Astrocyte (in vitro differentiated cells and primary cell): ENCODE measurements at regions not wholly inside any gene's neighbourhood (a gene's known extent, or its start where the extent isn't known, plus 50 kb on each side); places are given as distances from the start of the nearest gene placed in this dataset.

ENCODE experiments used
- DNase-seq: peaks from one replicate; pipeline ENCODE4 v3.0.0-alpha.2; 2010; ENCODE audit warnings: low read depth
- FAIRE-seq: peaks from 2 replicates; lab custom pipeline; 2011; peaks lifted over from hg19 to GRCh38; lab: Jason Lieb, UNC
- H2AFZ ChIP-seq: 2 replicates; pipeline ENCODE4 v1.6.0; 2012; ENCODE audit warnings: low read depth, low read length, inconsistent platforms
- H3K27ac ChIP-seq: 2 replicates; pipeline ENCODE4 v1.5.1; 2011; ENCODE audit warnings: low read depth, low read length, inconsistent platforms
- H3K27me3 ChIP-seq: 2 replicates; pipeline ENCODE4 v1.6.0; 2011; ENCODE audit warnings: low read length, inconsistent platforms; ENCODE audit not compliant: insufficient read depth
- H3K36me3 ChIP-seq: 2 replicates; pipeline ENCODE4 v1.5.1; 2011; ENCODE audit warnings: low read length, inconsistent platforms; ENCODE audit not compliant: insufficient read depth
- H3K4me1 ChIP-seq: 2 replicates; pipeline ENCODE4 v1.5.1; 2011; ENCODE audit warnings: low read length, inconsistent platforms; ENCODE audit not compliant: insufficient read depth
- H3K4me2 ChIP-seq: 2 replicates; pipeline ENCODE4 v1.6.0; 2012; ENCODE audit warnings: low read length, inconsistent platforms
- H3K4me3 ChIP-seq: 2 replicates; pipeline ENCODE4 v1.5.1; 2011; ENCODE audit warnings: low read depth, mild to moderate bottlenecking, low read length, inconsistent platforms; ENCODE audit not compliant: insufficient read depth
- H3K79me2 ChIP-seq: 2 replicates; pipeline ENCODE4 v1.6.0; 2012; ENCODE audit warnings: mild to moderate bottlenecking, low read length, inconsistent platforms; ENCODE audit not compliant: insufficient read depth
- H3K9ac ChIP-seq: 2 replicates; pipeline ENCODE4 v1.6.0; 2012; ENCODE audit warnings: mild to moderate bottlenecking, low read length, inconsistent platforms
- H3K9me3 ChIP-seq: 2 replicates; pipeline ENCODE4 v1.5.1; 2012; ENCODE audit warnings: low read depth, mild to moderate bottlenecking, low read length, inconsistent platforms; ENCODE audit not compliant: insufficient read depth
- H4K20me1 ChIP-seq: 2 replicates; pipeline ENCODE4 v1.6.0; 2012; ENCODE audit warnings: low read length, inconsistent platforms; ENCODE audit not compliant: insufficient read depth
- H3K27ac Mint-ChIP-seq: one replicate; pipeline ENCODE4 v1.8.0; 2021; ENCODE audit warnings: mild to moderate bottlenecking, mixed read lengths; ENCODE audit not compliant: unreplicated experiment
- H3K27me3 Mint-ChIP-seq: one replicate; pipeline ENCODE4 v1.8.0; 2021; ENCODE audit warnings: low read depth, mixed read lengths; ENCODE audit not compliant: unreplicated experiment
- H3K36me3 Mint-ChIP-seq: one replicate; pipeline ENCODE4 v1.8.0; 2021; ENCODE audit warnings: low read depth, mixed read lengths; ENCODE audit not compliant: unreplicated experiment
- H3K4me1 Mint-ChIP-seq: one replicate; pipeline ENCODE4 v1.8.0; 2021; ENCODE audit warnings: low read depth, mixed read lengths; ENCODE audit not compliant: unreplicated experiment
- H3K4me3 Mint-ChIP-seq: one replicate; pipeline ENCODE4 v1.8.0; 2021; ENCODE audit warnings: mild to moderate bottlenecking, moderate library complexity, mixed read lengths; ENCODE audit not compliant: unreplicated experiment
- H3K9me3 Mint-ChIP-seq: one replicate; pipeline ENCODE4 v1.8.0; 2021; ENCODE audit warnings: mild to moderate bottlenecking, mixed read lengths; ENCODE audit not compliant: unreplicated experiment
- EZH2 ChIP-seq: IDR thresholded peaks from 2 replicates; pipeline ENCODE4 v1.6.1; 2012; ENCODE audit warnings: mild to moderate bottlenecking, low read length, inconsistent platforms; ENCODE audit not compliant: insufficient read depth
- TF ChIP-seq, protein P1 (sequence below): IDR thresholded peaks from 2 replicates; pipeline ENCODE4 v1.5.1; 2011; ENCODE audit warnings: low read depth, mild to moderate bottlenecking, inconsistent platforms, low read length, moderate library complexity; ENCODE audit not compliant: insufficient read depth

DNA sequence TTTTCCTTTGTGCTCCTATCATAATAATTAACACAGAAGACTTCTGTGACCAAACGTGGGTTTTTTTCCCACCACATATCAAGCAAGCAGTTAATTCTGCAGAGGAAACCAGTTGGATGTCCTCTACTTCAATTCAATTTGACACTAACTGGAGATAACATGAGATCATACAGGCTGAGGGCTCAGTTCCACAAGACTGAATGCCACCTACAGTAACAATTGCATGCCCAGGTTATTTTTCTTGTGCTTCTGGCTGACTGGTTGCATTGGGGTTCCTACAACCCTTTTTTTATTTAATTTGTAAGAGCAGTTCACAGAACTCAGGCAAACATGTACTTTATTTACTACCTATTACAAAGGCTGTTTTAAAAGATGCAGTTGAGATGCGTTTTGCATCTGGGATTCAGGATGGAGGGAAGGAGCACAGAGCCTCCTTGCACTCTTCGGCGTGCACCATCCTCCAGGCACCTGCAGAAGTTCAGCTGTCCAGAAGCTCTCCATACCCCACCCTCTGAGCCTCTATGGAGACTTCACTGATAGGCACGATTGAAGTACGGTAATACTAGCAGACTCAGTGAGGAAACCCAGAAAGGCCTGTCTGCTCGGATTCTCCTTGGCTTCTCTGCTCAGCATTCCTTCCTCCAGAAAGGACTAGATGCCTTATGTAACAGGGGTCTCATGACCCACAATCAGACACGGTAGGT is 425.2 kb upstream of the CDH9 start:
- H3K27me3 ChIP-seq: no peaks in the 10 kb centered on the region
- H3K79me2 ChIP-seq: no peaks in the 10 kb centered on the region
- Mint-ChIP-seq H3K9me3 (no peaks in the 10 kb centered on the region), H3K36me3 (no peaks in the 10 kb centered on the region), H3K4me3 (no peak overlapping the region), H3K27ac (no peak overlapping the region), H3K4me1 (no peaks in the 10 kb centered on the region), H3K27me3 (no peaks in the 10 kb centered on the region)
- TF ChIP-seq, protein P1, sequence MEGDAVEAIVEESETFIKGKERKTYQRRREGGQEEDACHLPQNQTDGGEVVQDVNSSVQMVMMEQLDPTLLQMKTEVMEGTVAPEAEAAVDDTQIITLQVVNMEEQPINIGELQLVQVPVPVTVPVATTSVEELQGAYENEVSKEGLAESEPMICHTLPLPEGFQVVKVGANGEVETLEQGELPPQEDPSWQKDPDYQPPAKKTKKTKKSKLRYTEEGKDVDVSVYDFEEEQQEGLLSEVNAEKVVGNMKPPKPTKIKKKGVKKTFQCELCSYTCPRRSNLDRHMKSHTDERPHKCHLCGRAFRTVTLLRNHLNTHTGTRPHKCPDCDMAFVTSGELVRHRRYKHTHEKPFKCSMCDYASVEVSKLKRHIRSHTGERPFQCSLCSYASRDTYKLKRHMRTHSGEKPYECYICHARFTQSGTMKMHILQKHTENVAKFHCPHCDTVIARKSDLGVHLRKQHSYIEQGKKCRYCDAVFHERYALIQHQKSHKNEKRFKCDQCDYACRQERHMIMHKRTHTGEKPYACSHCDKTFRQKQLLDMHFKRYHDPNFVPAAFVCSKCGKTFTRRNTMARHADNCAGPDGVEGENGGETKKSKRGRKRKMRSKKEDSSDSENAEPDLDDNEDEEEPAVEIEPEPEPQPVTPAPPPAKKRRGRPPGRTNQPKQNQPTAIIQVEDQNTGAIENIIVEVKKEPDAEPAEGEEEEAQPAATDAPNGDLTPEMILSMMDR: no peak
- TF ChIP-seq EZH2: no peak
- no peak overlapping the region for H3K27ac ChIP-seq
- no peak overlapping the region for H3K9ac ChIP-seq
- H3K36me3 ChIP-seq: no peaks in the 10 kb centered on the region
- H4K20me1 ChIP-seq: no peaks in the 10 kb centered on the region
- H3K4me2 ChIP-seq: no peak overlapping the region
- no peak for FAIRE-seq
- no peak overlapping the region for H2AFZ ChIP-seq
- no peaks in the 10 kb centered on the region for H3K4me1 ChIP-seq
- H3K4me3 ChIP-seq: no peak overlapping the region
- no peak for DNase-seq
- no peaks in the 10 kb centered on the region for H3K9me3 ChIP-seq

DNA sequence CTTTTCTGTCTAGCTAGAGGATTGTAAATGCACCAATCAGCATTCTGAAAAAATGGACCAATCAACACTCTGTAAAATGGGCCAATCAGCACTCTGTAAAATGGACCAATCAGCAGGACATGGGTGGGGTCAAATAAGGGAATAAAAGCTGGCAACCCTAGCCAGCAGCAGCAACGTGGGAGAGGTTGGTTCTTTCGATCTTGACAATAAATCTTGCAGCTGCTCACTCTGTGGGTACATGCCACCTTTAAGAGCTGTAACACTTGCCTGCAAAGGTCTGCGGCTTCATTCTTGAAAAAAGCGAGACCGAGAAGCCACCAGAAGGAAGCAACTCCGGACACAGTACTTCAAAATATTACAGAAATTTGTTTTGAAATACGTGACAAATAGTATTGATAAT is 424.6 kb upstream of the CDH9 start:
- H4K20me1 ChIP-seq: no peaks in the 10 kb centered on the region
- no peaks in the 10 kb centered on the region for H3K27me3 Mint-ChIP-seq
- no peaks in the 10 kb centered on the region for H3K9me3 ChIP-seq
- no peak overlapping the region for H3K4me3 Mint-ChIP-seq
- no peak overlapping the region for H3K4me3 ChIP-seq
- no peak overlapping the region for H3K27ac ChIP-seq
- H3K9me3 Mint-ChIP-seq: no peaks in the 10 kb centered on the region
- no peaks in the 10 kb centered on the region for H3K4me1 Mint-ChIP-seq
- DNase-seq (no peak), FAIRE-seq (no peak)
- no peak for TF ChIP-seq EZH2
- TF ChIP-seq, protein P1: no peak
- H3K36me3 Mint-ChIP-seq: no peaks in the 10 kb centered on the region
- no peak overlapping the region for H3K9ac ChIP-seq
- H3K4me1 ChIP-seq: no peaks in the 10 kb centered on the region
- H3K27me3 ChIP-seq: no peaks in the 10 kb centered on the region
- no peaks in the 10 kb centered on the region for H3K79me2 ChIP-seq
- no peak overlapping the region for H2AFZ ChIP-seq
- H3K36me3 ChIP-seq: no peaks in the 10 kb centered on the region
- H3K27ac Mint-ChIP-seq: no peak overlapping the region
- no peak overlapping the region for H3K4me2 ChIP-seq

DNA sequence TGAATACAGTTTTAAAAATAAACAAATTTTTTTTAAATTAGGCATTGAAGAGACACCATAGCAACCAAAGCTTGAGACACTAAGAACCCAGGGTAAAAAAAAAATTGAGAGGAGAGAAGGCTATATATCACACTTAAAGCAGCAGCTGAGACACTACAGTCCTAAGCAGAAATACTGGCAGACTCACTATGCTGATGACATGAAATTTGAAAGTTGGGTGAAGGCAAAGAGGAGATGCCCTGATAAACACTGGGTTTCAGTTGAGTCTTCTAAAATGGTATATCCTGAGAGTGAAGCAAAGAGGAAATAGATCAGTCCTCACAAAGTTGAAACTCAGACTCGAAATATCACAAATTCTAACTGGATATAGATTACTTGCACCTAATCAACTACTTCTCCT is 419.9 kb upstream of the CDH9 start:
- no peak overlapping the region for H3K9ac ChIP-seq
- H3K36me3 ChIP-seq: no peaks in the 10 kb centered on the region
- H3K4me1 ChIP-seq: no peaks in the 10 kb centered on the region
- no peak for DNase-seq
- Mint-ChIP-seq H3K4me3 (no peak overlapping the region), H3K36me3 (no peaks in the 10 kb centered on the region), H3K9me3 (peaks cover 1% of the 10 kb centered on the region), H3K4me1 (no peaks in the 10 kb centered on the region), H3K27ac (no peak overlapping the region), H3K27me3 (no peaks in the 10 kb centered on the region)
- no peak for TF ChIP-seq EZH2
- TF ChIP-seq, protein P1: no peak
- H4K20me1 ChIP-seq: no peaks in the 10 kb centered on the region
- no peak overlapping the region for H2AFZ ChIP-seq
- no peak overlapping the region for H3K4me3 ChIP-seq
- H3K27me3 ChIP-seq: no peaks in the 10 kb centered on the region
- H3K9me3 ChIP-seq: no peaks in the 10 kb centered on the region
- no peak for FAIRE-seq
- no peak overlapping the region for H3K4me2 ChIP-seq
- no peak overlapping the region for H3K27ac ChIP-seq
- H3K79me2 ChIP-seq: no peaks in the 10 kb centered on the region
